ENCODE measurements at regions not wholly inside any gene's neighbourhood (a gene's known extent, or its start where the extent isn't known, plus 50 kb on each side); places are given as distances from the start of the nearest gene placed in this dataset.

- no peak for TF ChIP-seq CTCF (IDR thresholded peaks at IDR 0.05)
Observed at GRCh38 chr2:83873110-83873509, 586.0 kb downstream of the SUCLG1 start.

DNA sequence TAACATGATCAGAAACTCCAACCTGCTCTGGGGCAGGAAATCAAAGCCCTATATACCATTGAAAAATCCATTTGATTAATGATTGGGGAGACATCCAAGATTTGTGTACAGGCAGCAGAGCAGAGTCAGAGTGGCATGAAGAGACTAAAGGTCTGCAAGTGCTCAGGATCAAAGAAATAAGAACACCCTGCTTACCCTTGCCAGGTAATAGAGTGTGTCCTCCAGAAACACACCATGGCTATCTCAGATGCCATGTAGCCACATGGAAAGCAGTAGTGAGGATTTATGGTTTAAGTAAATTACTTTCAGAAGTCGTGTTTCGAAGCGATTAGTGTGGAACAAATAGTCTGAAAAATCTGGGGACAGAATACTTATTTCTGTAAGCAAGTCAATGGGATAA is 592.9 kb downstream of the SUCLG1 start:
- no peak for TF ChIP-seq CTCF (IDR thresholded peaks at IDR 0.05)

- no peak for TF ChIP-seq CTCF (IDR thresholded peaks at IDR 0.05)
Observed at GRCh38 chr2:83862600-83862999, 596.5 kb downstream of the SUCLG1 start.

GRCh38 chr2:83860320-83860719 is 598.8 kb downstream of the SUCLG1 start:
- TF ChIP-seq CTCF (IDR thresholded peaks at IDR 0.05), result no peak

GRCh38 chr2:83859553-83859952 is 599.5 kb downstream of the SUCLG1 start:
- TF ChIP-seq CTCF (IDR thresholded peaks at IDR 0.05), result no peak

GRCh38 chr2:83851066-83851465 is 608.0 kb downstream of the SUCLG1 start:
- no peak for TF ChIP-seq CTCF (IDR thresholded peaks at IDR 0.05)

GRCh38 chr2:83850071-83850725 is 608.9 kb downstream of the SUCLG1 start:
- no peak for TF ChIP-seq CTCF (IDR thresholded peaks at IDR 0.05)

- no peak for TF ChIP-seq CTCF (IDR thresholded peaks at IDR 0.05)
Observed at GRCh38 chr2:83844490-83844889, 614.6 kb downstream of the SUCLG1 start.
